ENCODE measurements at regions not wholly inside any gene's neighbourhood (a gene's known extent, or its start where the extent isn't known, plus 50 kb on each side); places are given as distances from the start of the nearest gene placed in this dataset.

GRCh38 chr17:79159926-79160325 lies 85.3 kb downstream of the ENGASE start:
- TF ChIP-seq CTCF (IDR thresholded peaks at IDR 0.05; ENCODE audit: insufficient read depth, low read length, poor library complexity, severe bottlenecking) (no peak), EZH2phosphoT487 (conservative IDR thresholded peaks at IDR 0.05; ENCODE audit: low read length) (no peak)

Data from SU-DHL-6 (cell line).